Heart right ventricle (tissue), 16 donors: ENCODE measurements at regions not wholly inside any gene's neighbourhood (a gene's known extent, or its start where the extent isn't known, plus 50 kb on each side); places are given as distances from the start of the nearest gene placed in this dataset.
"Not testable (repeated sequence)": the region's sequence is repeated elsewhere in the genome, so short reads cannot be mapped to it uniquely, and the experiment has no call there.

Experiments used
- ATAC-seq, 8 donors: fragments of 200-7000 bp; cut with Tn5 transposase; one replicate each; pipeline ENCODE4 v1.9.1; 2020; ENCODE audit warnings: mild to moderate bottlenecking in 8 of 8, moderate library complexity in 8 of 8, moderate number of reproducible peaks in 1 of 8
- DNase-seq, 2 donors: peaks; one replicate each; pipeline ENCODE4 v3.0.0-alpha.2; 2020
- H3K27ac ChIP-seq, 10 donors: fragments of 200-600 bp; sonication (generic) in 2 of 10; one replicate each; pipeline versions ENCODE4 v1.5.0 to v1.8.0; 2020 to 2022; ENCODE audit warnings: mild to moderate bottlenecking in 3 of 10
- H3K27me3 ChIP-seq, 7 donors: fragments of 200-600 bp; one replicate each; pipeline ENCODE4 v1.8.0; 2021 to 2022; ENCODE audit warnings: mild to moderate bottlenecking in 2 of 7
- H3K36me3 ChIP-seq, 9 donors: fragments of 200-600 bp; sonication (generic) in 1 of 9; one replicate each; pipeline versions ENCODE4 v1.5.0 to v1.8.0; 2020 to 2022; ENCODE audit warnings: mild to moderate bottlenecking in 2 of 9
- H3K4me1 ChIP-seq, 9 donors: fragments of 200-600 bp; sonication (generic) in 1 of 9; one replicate each; pipeline versions ENCODE4 v1.5.0 to v1.8.0; 2020 to 2022; ENCODE audit warnings: mild to moderate bottlenecking in 4 of 9
- H3K4me3 ChIP-seq, 10 donors: fragments of 200-600 bp; sonication (generic) in 2 of 10; one replicate each; pipeline versions ENCODE4 v1.5.0 to v1.8.0; 2020 to 2022; ENCODE audit warnings: mild to moderate bottlenecking in 7 of 10, moderate library complexity in 2 of 10
- H3K9me3 ChIP-seq, 11 donors: fragments of 200-600 bp in 10 of 11; sonication (generic) in 2 of 11; one replicate each; pipeline versions ENCODE4 v1.5.0 to v1.8.0; 2013 to 2022; ENCODE audit warnings: mild to moderate bottlenecking in 2 of 11, control low read depth in 1 of 11, moderate library complexity in 1 of 11
- CTCF ChIP-seq, 9 donors: fragments of 200-600 bp; sonication (generic) in 2 of 9; IDR thresholded peaks; one replicate each; pipeline versions ENCODE4 v1.5.0 to v1.8.0; 2021 to 2022; ENCODE audit warnings: antibody characterized with exemption in 9 of 9, mild to moderate bottlenecking in 5 of 9, moderate library complexity in 1 of 9
- WGBS, 2 donors: extraction: QIAGEN DNeasy Blood & Tissue Kit; methylation state at CpG; one replicate each; pipeline ENCODE4 v1.1.7; 2013; ENCODE audit warnings: inconsistent platforms in 1 of 2; 5-methylcytosine and 5-hydroxymethylcytosine counted together
- intact Hi-C, 10 donors: fragments of 100-400 bp; cut with DNase I; formaldehyde crosslinking; loops; one replicate each; pipeline versions ENCODE4 v1.11.1 to v1.14.2; 2022
- donor health status: Arrhythmogenic right ventricular cardiomyopathy.
- donor health status: ischemic (EF 13 %, LVEDD 7.1; RV severe dilation, severe dysfunction).
- donor health status: healthy with polysubstance abuse.
- donor health status: DM: no; HTN: yes; CAD: no.
- donor health status: DM: no; HTN: no; CAD: no.
- donor health status: ischemic (EF 25% LVEDD 6.9; RV normal size, moderate dysfunction).
- donor health status: ischemic (EF 25% LVEDD 5.7; RV mildly dilated, moderate dysfunction).
- donor health status: healthy.
- donor health status: DM: yes; HTN: yes; CAD: no.
- donor health status: Ischemic cardiomyopathy.
- donor health status: ischemic (EF 35%, LVEDD 5.7; RV mildly dilated, moderate dysfunction).
- donor health status: nonischemic (EF 11% LVEDD 7.7; RV severe dilation, severe dysfunction).
- donor health status: DM: yes; HTN: yes; CAD: no.
- donor health status: PGD.
- donor health status: ischemic (EF 29% LVEDD 5.4; RV normal size, mild dysfunction).
- donor health status: nonischemic (EF 23%, LVEDD 6.1; RV moderate dilation, normal function).

- H3K36me3 ChIP-seq = peaks cover 0 to 49% (median 11%) of the 10 kb centered on the region in 9 donors
- no peaks in the 10 kb centered on the region for H3K27me3 ChIP-seq
- H3K4me3 ChIP-seq = no peak overlapping the region
- DNase-seq (no peak), ATAC-seq (no peak)
- no peak for TF ChIP-seq CTCF (IDR thresholded peaks at IDR 0.05)
- WGBS, 2 donors = 87 to 93% methylated on average over 6 of the region's 6 CpGs
- peaks cover 0 to 2% (median 0%) of the 10 kb centered on the region in 11 donors for H3K9me3 ChIP-seq
- intact Hi-C loops = no loop called here
- peaks cover 0 to 5% (median 0%) of the 10 kb centered on the region in 9 donors for H3K4me1 ChIP-seq
- no peak overlapping the region for H3K27ac ChIP-seq
Measured at GRCh38 chr7:149558149-149558861, 60.7 kb upstream of the ZNF746 start.

DNA sequence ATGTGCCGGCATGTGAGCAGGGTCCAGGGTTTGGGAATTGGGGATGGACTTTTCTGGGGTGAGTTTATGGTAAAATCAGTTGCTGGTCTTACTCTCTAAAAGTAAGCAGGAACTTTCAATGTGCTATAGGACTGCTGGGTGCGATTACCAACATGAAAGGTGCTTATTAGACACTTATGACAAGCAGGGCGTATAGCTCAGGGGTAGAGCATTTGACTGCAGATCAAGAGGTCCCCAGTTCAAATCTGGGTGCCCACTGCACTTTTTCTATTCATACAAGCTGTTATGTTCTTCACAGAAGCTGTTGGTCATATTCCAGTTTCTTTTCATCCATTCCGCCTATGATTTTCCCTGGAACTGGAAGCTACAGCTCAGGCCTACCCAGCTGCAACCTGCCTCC, 58.9 kb upstream of the ZNF746 start:
- ATAC-seq, H3K27ac ChIP-seq, H3K9me3 ChIP-seq, DNase-seq, intact Hi-C loops, H3K4me3 ChIP-seq, H3K27me3 ChIP-seq, H3K4me1 ChIP-seq: not testable (repeated sequence)
- H3K36me3 ChIP-seq = peaks cover 0 to 61% (median 20%) of the 10 kb centered on the region in 9 donors
- WGBS, 2 donors = 95 to 96% methylated on average over 4 of the region's 4 CpGs

DNA sequence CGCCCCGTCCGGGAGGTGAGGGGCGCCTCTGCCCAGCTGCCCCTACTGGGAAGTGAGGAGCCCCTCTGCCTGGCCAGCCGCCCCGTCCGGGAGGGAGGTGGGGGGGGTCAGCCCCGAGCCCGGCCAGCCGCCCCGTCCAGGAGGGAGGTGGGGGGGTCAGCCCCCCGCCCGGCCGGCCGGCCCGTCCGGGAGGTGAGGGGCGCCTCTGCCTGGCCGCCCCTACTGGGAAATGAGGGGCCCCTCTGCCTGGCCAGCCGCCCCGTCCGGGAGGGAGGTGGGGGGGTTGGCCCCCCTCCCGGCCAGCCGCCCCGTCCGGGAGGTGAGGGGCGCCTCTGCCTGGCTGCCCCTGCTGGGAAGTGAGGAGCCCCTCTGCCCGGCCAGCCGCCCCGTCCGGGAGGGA, 57.2 kb upstream of the ZNF746 start:
- intact Hi-C loops, H3K9me3 ChIP-seq, ATAC-seq, H3K27me3 ChIP-seq, DNase-seq, H3K4me3 ChIP-seq, H3K4me1 ChIP-seq, H3K27ac ChIP-seq: not testable (repeated sequence)
- peaks cover 0 to 70% (median 32%) of the 10 kb centered on the region in 9 donors for H3K36me3 ChIP-seq
- WGBS, 2 donors = 94 to 95% methylated on average over 23 to 27 of the region's 31 CpGs

DNA sequence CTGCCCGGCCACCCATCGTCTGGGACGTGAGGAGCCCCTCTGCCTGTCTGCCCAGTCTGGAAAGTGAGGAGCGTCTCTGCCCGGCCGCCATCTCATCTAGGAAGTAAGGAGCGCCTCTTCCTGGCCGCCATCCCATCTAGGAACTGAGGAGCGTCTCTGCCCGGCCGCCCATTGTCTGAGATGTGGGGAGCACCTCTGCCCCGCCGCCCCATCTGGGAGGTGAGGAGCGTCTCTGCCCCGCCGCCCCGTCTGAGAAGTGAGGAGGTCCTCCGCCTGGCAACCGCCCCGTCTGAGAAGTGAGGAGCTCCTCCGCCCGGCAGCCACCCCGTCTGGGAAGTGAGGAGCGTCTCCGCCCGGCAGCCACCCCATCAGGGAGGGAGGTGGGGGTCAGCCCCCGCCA, 56.4 kb upstream of the ZNF746 start:
- DNase-seq, intact Hi-C loops, H3K4me1 ChIP-seq, ATAC-seq, H3K9me3 ChIP-seq, H3K27me3 ChIP-seq, H3K4me3 ChIP-seq, H3K27ac ChIP-seq: not testable (repeated sequence)
- WGBS, 2 donors = 98% methylated on average over 22 to 27 of the region's 27 CpGs
- H3K36me3 ChIP-seq = peaks cover 0 to 74% (median 36%) of the 10 kb centered on the region in 9 donors

- TF ChIP-seq CTCF (IDR thresholded peaks at IDR 0.05) = no peak
- no peaks in the 10 kb centered on the region for H3K27me3 ChIP-seq
- no peak overlapping the region for H3K4me3 ChIP-seq
- intact Hi-C loops = no loop called here
- DNase-seq (no peak), ATAC-seq (peak in 2 of 8 donors; percentile 31 to 41)
- no peak overlapping the region for H3K27ac ChIP-seq
- H3K9me3 ChIP-seq = no peaks in the 10 kb centered on the region
- no peaks in the 10 kb centered on the region for H3K4me1 ChIP-seq
- 85 to 90% methylated on average over 3 of the region's 3 CpGs for WGBS, 2 donors
- H3K36me3 ChIP-seq = peaks cover 0 to 76% (median 47%) of the 10 kb centered on the region in 9 donors
Measured at GRCh38 chr7:149552799-149553198, 55.2 kb upstream of the ZNF746 start.
